OCI-LY1 (cell line): ENCODE measurements at regions not wholly inside any gene's neighbourhood (a gene's known extent, or its start where the extent isn't known, plus 50 kb on each side); places are given as distances from the start of the nearest gene placed in this dataset.

Experiments used
- EZH2 ChIP-seq: fragments of 200-600 bp; sonication (generic), shearing (Covaris generic); IDR thresholded peaks from 2 replicates; pipeline ENCODE4 v1.8.0; 2017; ENCODE audit warnings: borderline replicate concordance, mixed run types, mild to moderate bottlenecking, antibody characterized with exemption, low read length, moderate library complexity, mixed read lengths
- TF ChIP-seq, protein P1 (sequence below): fragments of 200-600 bp; sonication (generic), shearing (Covaris generic); IDR thresholded peaks from 2 replicates; pipeline ENCODE4 v1.5.1; 2017; ENCODE audit warnings: mild to moderate bottlenecking, antibody characterized with exemption, low read length, moderate library complexity, mixed read lengths

- TF ChIP-seq, protein P1, sequence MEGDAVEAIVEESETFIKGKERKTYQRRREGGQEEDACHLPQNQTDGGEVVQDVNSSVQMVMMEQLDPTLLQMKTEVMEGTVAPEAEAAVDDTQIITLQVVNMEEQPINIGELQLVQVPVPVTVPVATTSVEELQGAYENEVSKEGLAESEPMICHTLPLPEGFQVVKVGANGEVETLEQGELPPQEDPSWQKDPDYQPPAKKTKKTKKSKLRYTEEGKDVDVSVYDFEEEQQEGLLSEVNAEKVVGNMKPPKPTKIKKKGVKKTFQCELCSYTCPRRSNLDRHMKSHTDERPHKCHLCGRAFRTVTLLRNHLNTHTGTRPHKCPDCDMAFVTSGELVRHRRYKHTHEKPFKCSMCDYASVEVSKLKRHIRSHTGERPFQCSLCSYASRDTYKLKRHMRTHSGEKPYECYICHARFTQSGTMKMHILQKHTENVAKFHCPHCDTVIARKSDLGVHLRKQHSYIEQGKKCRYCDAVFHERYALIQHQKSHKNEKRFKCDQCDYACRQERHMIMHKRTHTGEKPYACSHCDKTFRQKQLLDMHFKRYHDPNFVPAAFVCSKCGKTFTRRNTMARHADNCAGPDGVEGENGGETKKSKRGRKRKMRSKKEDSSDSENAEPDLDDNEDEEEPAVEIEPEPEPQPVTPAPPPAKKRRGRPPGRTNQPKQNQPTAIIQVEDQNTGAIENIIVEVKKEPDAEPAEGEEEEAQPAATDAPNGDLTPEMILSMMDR = no peak
- no peak for TF ChIP-seq EZH2
Measured at GRCh38 chrX:122094611-122095010, 1047.2 kb downstream of the GLUD2 start.
